SKM-1 treated with dmso at 0.1 percent for 144 hours (cell line): ENCODE measurements at regions not wholly inside any gene's neighbourhood (a gene's known extent, or its start where the extent isn't known, plus 50 kb on each side); places are given as distances from the start of the nearest gene placed in this dataset.
"Not testable (repeated sequence)": the region's sequence is repeated elsewhere in the genome, so short reads cannot be mapped to it uniquely, and the experiment has no call there.

Experiments used
- DNase-seq: peaks from one replicate; lab custom pipeline; 2025; ENCODE audit not compliant: unreplicated experiment; lab: John Stamatoyannopoulos, UW

- not testable (repeated sequence) for DNase-seq
These were observed 257.4 kb upstream of the AADAT start for GRCh38 chr4:170347191-170347590.

GRCh38 chr4:170339522-170339921, 249.8 kb upstream of the AADAT start:
- DNase-seq, result no peak

GRCh38 chr4:170336238-170336775, 246.6 kb upstream of the AADAT start:
- DNase-seq, result no peak

- DNase-seq, result no peak
These were observed 235.8 kb upstream of the AADAT start for GRCh38 chr4:170325599-170325998.

- DNase-seq, result no peak
These were observed 233.9 kb upstream of the AADAT start for GRCh38 chr4:170323623-170324022.

- DNase-seq, result no peak
These were observed 217.4 kb upstream of the AADAT start for GRCh38 chr4:170307182-170307581.

GRCh38 chr4:170306208-170306607, 216.5 kb upstream of the AADAT start:
- DNase-seq, result no peak

- DNase-seq, result no peak
These were observed 215.9 kb upstream of the AADAT start for GRCh38 chr4:170305627-170306026.

DNA sequence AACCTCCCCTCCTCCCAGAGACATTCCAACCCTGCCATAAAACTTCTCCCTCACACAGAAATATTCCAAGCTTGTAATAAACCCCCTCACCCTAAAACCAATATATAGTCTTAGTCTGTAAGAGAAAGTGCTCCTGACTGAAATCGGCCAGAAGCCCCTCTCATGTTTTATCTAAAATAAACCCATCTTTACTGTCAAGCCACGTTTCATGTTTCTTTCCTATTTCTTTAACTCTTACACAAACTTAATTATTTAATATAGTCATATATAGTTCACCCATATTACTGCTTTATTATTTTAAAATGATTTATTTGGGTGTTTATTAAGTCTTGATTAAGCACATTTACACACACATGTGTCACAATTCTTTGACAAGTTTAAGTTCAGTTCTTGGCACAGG, 191.3 kb upstream of the AADAT start:
- DNase-seq, result no peak

DNA sequence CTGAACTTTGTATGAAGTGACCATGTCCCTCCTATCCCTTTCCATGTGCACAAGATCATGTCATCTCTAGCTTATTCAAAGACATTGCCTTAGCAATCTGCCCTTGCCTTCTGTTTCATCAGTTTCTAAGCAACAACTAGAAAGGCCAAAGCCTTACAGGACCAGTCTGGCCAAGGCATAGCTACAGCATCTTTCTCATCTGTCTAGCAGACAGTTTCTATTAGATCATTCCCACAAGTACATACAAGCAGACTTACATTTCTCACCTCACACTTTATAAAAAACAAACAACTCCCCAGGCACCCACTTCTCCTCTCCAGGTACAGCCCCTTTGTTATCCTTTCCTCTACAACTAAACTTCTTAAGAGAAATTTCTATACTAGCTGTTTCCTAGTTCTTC, 188.7 kb upstream of the AADAT start:
- no peak for DNase-seq

- DNase-seq, result no peak
These were observed 184.9 kb upstream of the AADAT start for GRCh38 chr4:170274616-170275015.

DNA sequence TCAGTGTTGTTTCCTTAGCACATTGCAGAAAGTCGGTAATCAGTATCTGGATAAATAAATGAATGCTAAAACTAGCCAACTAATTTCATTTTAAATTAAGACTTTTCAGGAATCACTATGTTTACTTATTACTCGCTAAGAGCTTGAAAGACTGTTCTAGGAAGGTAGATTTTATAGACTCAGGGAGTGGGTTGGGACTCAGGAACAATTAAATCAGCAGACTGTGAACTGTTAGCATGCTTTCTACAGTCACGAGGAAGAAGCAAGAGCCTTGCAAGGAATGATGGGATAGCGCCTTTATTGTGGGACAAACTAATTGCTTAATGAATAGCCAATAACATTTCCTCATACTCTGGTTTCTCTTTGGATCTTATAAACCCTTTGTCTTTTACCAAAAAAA, 183.2 kb upstream of the AADAT start:
- DNase-seq, result no peak

- DNase-seq, result no peak
These were observed 182.0 kb upstream of the AADAT start for GRCh38 chr4:170271723-170272122.

- no peak for DNase-seq
These were observed 180.9 kb upstream of the AADAT start for GRCh38 chr4:170270628-170271027.

- no peak for DNase-seq
These were observed 180.2 kb upstream of the AADAT start for GRCh38 chr4:170269950-170270349.

DNA sequence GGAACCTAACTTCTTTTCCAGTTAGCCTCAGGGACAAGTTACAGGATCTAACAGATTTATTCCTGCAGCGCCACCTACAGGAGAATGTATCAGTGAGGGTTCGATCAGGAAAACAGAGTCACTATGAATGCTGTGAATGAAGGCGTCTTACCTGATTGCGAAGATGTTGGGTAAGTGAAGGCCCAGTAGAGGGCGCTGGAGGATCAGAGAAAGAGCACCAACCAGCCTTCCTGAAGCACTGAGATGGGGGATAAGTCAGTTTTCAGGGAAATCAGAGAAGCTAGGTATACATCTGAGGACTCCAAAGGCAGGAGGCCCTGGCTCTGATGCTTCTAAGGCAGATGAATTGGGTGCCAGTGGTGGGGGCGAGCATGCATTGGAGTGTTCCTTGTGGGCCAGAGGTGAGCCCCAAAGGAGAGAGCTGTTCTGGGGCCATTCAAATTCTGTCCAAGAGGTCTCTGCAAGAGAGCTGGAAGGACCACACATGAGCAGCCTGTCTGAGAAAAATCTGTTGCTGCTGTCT, 169.9 kb upstream of the AADAT start:
- peak; percentile 93 for DNase-seq

GRCh38 chr4:170256807-170257206, 167.1 kb upstream of the AADAT start:
- DNase-seq, result peak; percentile 6

DNA sequence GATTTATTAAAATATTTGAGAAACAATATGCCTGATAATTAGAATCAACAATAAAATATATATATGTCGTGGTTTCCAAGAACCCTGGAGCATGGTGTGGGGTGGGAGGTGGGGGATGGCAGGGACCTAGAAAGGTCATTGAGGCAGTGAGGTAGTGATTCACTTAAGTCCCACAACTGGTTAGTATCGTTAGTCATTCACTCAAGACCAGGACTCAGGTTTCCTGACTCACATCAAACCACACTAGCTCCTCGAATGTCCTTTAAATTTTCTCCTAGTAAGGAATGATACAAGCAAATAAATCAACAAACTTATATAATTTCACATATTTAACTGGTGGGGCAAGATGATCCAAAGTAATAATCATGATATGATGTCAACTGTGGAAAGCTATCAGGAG, 158.8 kb upstream of the AADAT start:
- DNase-seq, result no peak

- no peak for DNase-seq
These were observed 158.3 kb upstream of the AADAT start for GRCh38 chr4:170248029-170248428.

- no peak for DNase-seq
These were observed 157.8 kb upstream of the AADAT start for GRCh38 chr4:170247596-170247995.

- DNase-seq, result no peak
These were observed 154.0 kb upstream of the AADAT start for GRCh38 chr4:170243662-170244288.

DNA sequence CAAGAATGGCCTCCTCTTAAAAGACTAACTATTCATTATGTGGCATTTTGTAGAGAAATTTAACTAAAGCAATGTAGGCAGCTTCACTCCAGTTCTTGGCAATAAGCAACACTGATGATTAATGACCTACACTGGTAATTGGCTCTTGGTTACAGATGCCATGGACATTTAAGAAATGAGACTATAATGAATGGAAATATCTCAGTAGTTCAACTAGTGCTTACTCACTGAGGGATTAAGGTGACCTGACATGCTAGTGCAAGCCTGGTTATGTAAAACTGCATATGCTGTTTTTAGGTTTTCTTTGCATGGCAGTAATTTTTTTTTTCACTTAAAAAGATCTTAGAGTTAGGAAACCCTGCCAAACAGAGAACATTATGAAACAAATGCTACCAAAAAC, 152.7 kb upstream of the AADAT start:
- DNase-seq, result no peak

DNA sequence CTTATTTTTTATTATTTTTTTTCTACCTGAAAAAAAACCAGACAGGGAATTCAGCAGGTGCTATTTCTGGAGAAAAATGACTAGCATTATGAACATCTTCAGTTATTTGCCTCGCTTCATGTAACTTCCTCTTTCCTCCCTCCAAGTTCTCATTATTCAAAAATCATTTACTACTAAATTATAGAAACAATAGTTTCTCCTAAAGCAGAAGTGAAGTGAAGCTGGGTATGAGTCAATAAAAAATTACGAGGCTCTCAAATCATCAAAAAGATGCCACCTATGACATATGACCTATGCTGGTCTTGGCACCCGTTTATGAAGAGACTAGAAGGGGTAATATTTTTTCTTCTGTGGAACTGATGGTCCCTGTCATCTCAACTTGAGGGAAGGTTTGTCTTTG, 145.0 kb upstream of the AADAT start:
- DNase-seq, result no peak
